IMR-90 (cell line): ENCODE measurements at regions not wholly inside any gene's neighbourhood (a gene's known extent, or its start where the extent isn't known, plus 50 kb on each side); places are given as distances from the start of the nearest gene placed in this dataset.

Source experiments
- ATAC-seq: fragments of 200-7000 bp; cut with Tn5 transposase; 2 replicates; pipeline ENCODE4 v1.9.1; 2020; ENCODE audit warnings: low read depth, mild to moderate bottlenecking, moderate library complexity
- BruUV-seq: library from RNA; stranded (reverse); fragments of 400-500 nt; replicated peaks from 2 replicates; lab custom pipeline; 2021; lab: Mats Ljungman, UMichigan
- CTCF ChIA-PET: fragments of 300-600 bp; formaldehyde crosslinking; extraction: SDS; loops from one replicate; lab custom pipeline; 2021; ENCODE audit warnings: antibody characterized with exemption; lab: Yijun Ruan, JAX
- POLR2A ChIA-PET: fragments of 300-600 bp; sonication (Branson Sonifier 250); formaldehyde crosslinking; loops from one replicate; lab custom pipeline; 2022; ENCODE audit warnings: antibody characterized with exemption; ENCODE audit not compliant: unreplicated experiment; lab: Charles Lee
- DNase-seq: peaks from one replicate; pipeline ENCODE4 v3.0.0; 2013
- H2AFZ ChIP-seq: replicated peaks from 2 replicates; pipeline ENCODE3; 2013; ENCODE audit warnings: low read length, mild to moderate bottlenecking; ENCODE audit not compliant: poor library complexity
- H2AK5ac ChIP-seq: 2 replicates; pipeline ENCODE4 v1.6.1; 2013; ENCODE audit warnings: low read depth, low read length, inconsistent platforms
- H2AK9ac ChIP-seq: replicated peaks from 2 replicates; pipeline ENCODE3; 2013; ENCODE audit warnings: mild to moderate bottlenecking, low read depth, low read length, moderate library complexity; ENCODE audit not compliant: poor library complexity
- H2BK120ac ChIP-seq: 2 replicates; pipeline ENCODE4 v1.6.1; 2013; ENCODE audit warnings: low read depth, low read length, inconsistent platforms
- H2BK15ac ChIP-seq: 3 replicates; pipeline ENCODE4 v1.6.1; 2013; ENCODE audit warnings: low read depth, low read length, inconsistent platforms
- H2BK20ac ChIP-seq: 2 replicates; pipeline ENCODE4 v1.6.1; 2013; ENCODE audit warnings: low read depth, mild to moderate bottlenecking, inconsistent platforms, low read length, moderate library complexity
- H2BK5ac ChIP-seq: 2 replicates; pipeline ENCODE4 v1.6.1; 2013; ENCODE audit warnings: mild to moderate bottlenecking, low read depth, low read length, inconsistent platforms; ENCODE audit not compliant: poor library complexity, severe bottlenecking
- H3K14ac ChIP-seq: replicated peaks from 2 replicates; pipeline ENCODE4 v1.6.1; 2013; ENCODE audit warnings: low read depth, low read length, inconsistent platforms
- H3K18ac ChIP-seq: 2 replicates; pipeline ENCODE4 v1.6.1; 2013; ENCODE audit warnings: low read depth, low read length, control low read depth
- H3K23ac ChIP-seq: 2 replicates; pipeline ENCODE4 v1.6.1; 2013; ENCODE audit warnings: low read depth, low read length, inconsistent platforms
- H3K27ac ChIP-seq: 2 replicates; pipeline ENCODE4 v1.5.1; 2013; ENCODE audit warnings: mild to moderate bottlenecking, control low read depth, low read length; ENCODE audit not compliant: insufficient read depth
- H3K27me3 ChIP-seq: 2 replicates; pipeline ENCODE4 v1.6.1; 2013; ENCODE audit warnings: low read length; ENCODE audit not compliant: control insufficient read depth, insufficient read depth
- H3K36me3 ChIP-seq: 2 replicates; pipeline ENCODE4 v1.6.1; 2013; ENCODE audit warnings: low read length, mixed read lengths; ENCODE audit not compliant: control insufficient read depth, insufficient read depth
- H3K4ac ChIP-seq: 2 replicates; pipeline ENCODE4 v1.6.1; 2013; ENCODE audit warnings: low read depth, low read length, inconsistent platforms
- H3K4me1 ChIP-seq: 2 replicates; pipeline ENCODE4 v1.6.1; 2013; ENCODE audit warnings: low read length, mixed read lengths; ENCODE audit not compliant: control insufficient read depth, insufficient read depth
- H3K4me2 ChIP-seq: 2 replicates; pipeline ENCODE4 v1.6.1; 2013; ENCODE audit warnings: low read depth, mild to moderate bottlenecking, control low read depth, low read length, moderate library complexity
- H3K4me3 ChIP-seq: 2 replicates; pipeline ENCODE4 v1.5.1; 2013; ENCODE audit warnings: low read depth, mild to moderate bottlenecking, control low read depth, low read length, moderate library complexity; ENCODE audit not compliant: insufficient read depth
- H3K56ac ChIP-seq: 2 replicates; pipeline ENCODE4 v1.6.1; 2013; ENCODE audit warnings: low read length, inconsistent platforms; ENCODE audit not compliant: insufficient read depth; ENCODE audit errors: extremely low read depth
- H3K79me1 ChIP-seq, 2 experiments: 2 replicates each; pipeline ENCODE4 v1.6.1; 2013; ENCODE audit warnings: low read length in 2 of 2, inconsistent platforms in 1 of 2, low read depth in 1 of 2
- H3K9ac ChIP-seq: 2 replicates; pipeline ENCODE4 v1.6.1; 2013; ENCODE audit warnings: low read depth, low read length, control low read depth
- H3K9me1 ChIP-seq: 2 replicates; pipeline ENCODE4 v1.6.1; 2013; ENCODE audit warnings: low read length, inconsistent platforms; ENCODE audit not compliant: insufficient read depth
- H3K9me3 ChIP-seq: 2 replicates; pipeline ENCODE4 v1.6.1; 2013; ENCODE audit warnings: low read length; ENCODE audit not compliant: control insufficient read depth, insufficient read depth
- H4K20me1 ChIP-seq: 2 replicates; pipeline ENCODE4 v1.6.1; 2013; ENCODE audit warnings: low read length, inconsistent platforms; ENCODE audit not compliant: insufficient read depth
- H4K5ac ChIP-seq: 2 replicates; pipeline ENCODE4 v1.6.1; 2013; ENCODE audit warnings: mild to moderate bottlenecking, low read depth, low read length, control low read depth
- H4K8ac ChIP-seq, 2 experiments: 2 replicates each; pipeline ENCODE4 v1.6.1; 2013; ENCODE audit warnings: low read depth in 2 of 2, low read length in 2 of 2, control low read depth in 1 of 2, inconsistent platforms in 1 of 2
- H4K91ac ChIP-seq: 2 replicates; pipeline ENCODE4 v1.6.1; 2013; ENCODE audit warnings: low read depth, low read length, inconsistent platforms; ENCODE audit not compliant: insufficient read depth
- CHD1 ChIP-seq: IDR thresholded peaks from 2 replicates; pipeline ENCODE4 v1.6.1; 2012; ENCODE audit warnings: low read depth, low read length, improper control_type of control experiment
- CTCF ChIP-seq: conservative IDR thresholded peaks from 2 replicates; pipeline ENCODE4 v1.5.1; 2012; ENCODE audit warnings: mild to moderate bottlenecking, low read depth, low read length, improper control_type of control experiment
- FOS ChIP-seq: fragments of 150-350 bp; IDR thresholded peaks from 2 replicates; pipeline ENCODE4 v1.6.1; 2016; ENCODE audit warnings: low read depth, low read length
- MAFK ChIP-seq: IDR thresholded peaks from 2 replicates; pipeline ENCODE4 v1.6.1; 2012; ENCODE audit warnings: low read depth, low read length, improper control_type of control experiment
- MAZ ChIP-seq: IDR thresholded peaks from 2 replicates; pipeline ENCODE4 v1.6.1; 2012; ENCODE audit warnings: low read depth, mild to moderate bottlenecking, low read length, improper control_type of control experiment, moderate library complexity, borderline replicate concordance
- MXI1 ChIP-seq: IDR thresholded peaks from 2 replicates; pipeline ENCODE4 v1.6.1; 2012; ENCODE audit warnings: low read depth, mild to moderate bottlenecking, low read length, moderate library complexity, borderline replicate concordance
- POLR2A ChIP-seq: IDR thresholded peaks from 2 replicates; pipeline ENCODE4 v1.6.1; 2012; ENCODE audit warnings: mild to moderate bottlenecking, low read depth, low read length
- RCOR1 ChIP-seq: IDR thresholded peaks from 2 replicates; pipeline ENCODE4 v1.6.1; 2012; ENCODE audit warnings: mild to moderate bottlenecking, low read length, improper control_type of control experiment; ENCODE audit not compliant: insufficient replicate concordance
- SMC3 ChIP-seq: fragments of 150-350 bp; IDR thresholded peaks from 2 replicates; pipeline ENCODE4 v1.6.1; 2016; ENCODE audit warnings: low read depth, mild to moderate bottlenecking, antibody characterized with exemption, low read length, moderate library complexity
- USF2 ChIP-seq: fragments of 150-350 bp; IDR thresholded peaks from 2 replicates; pipeline ENCODE4 v1.6.1; 2017; ENCODE audit warnings: mild to moderate bottlenecking, antibody characterized with exemption, low read length, low read depth
- WGBS, 2 experiments: methylation state at CpG; one replicate each; pipeline versions ENCODE4 v1.1.5 to v1.1.7; 2013; ENCODE audit warnings: missing lambda C conversion rate in 2 of 2; ENCODE audit not compliant: insufficient read length in 1 of 2; ENCODE audit errors: extremely low coverage in 2 of 2; 5-methylcytosine and 5-hydroxymethylcytosine counted together
- dilution Hi-C: fragments of 300-500 bp; cut with HindIII; formaldehyde crosslinking; loops from one replicate; pipeline ENCODE4 v1.14.3; 2018; ENCODE audit warnings: low sequenced_read_pairs; ENCODE audit not compliant: unreplicated experiment
- in situ Hi-C: fragments of 300-500 bp; cut with MboI; formaldehyde crosslinking; loops from 3 replicates; pipeline ENCODE4 v1.14.3; 2019; ENCODE audit warnings: low sequenced_read_pairs, inconsistent platforms, mixed read lengths
- intact Hi-C: fragments of 100-400 bp; cut with micrococcal nuclease; formaldehyde crosslinking; loops from 2 replicates; pipeline ENCODE4 v1.10.0; 2022

- Histone ChIP-seq H2AK5ac (no peak overlapping the region), H3K56ac (no peak overlapping the region), H3K9me1 (no peaks in the 10 kb centered on the region), H3K79me1 (no peaks in the 10 kb centered on the region), H2BK15ac (no peak overlapping the region), H4K20me1 (no peaks in the 10 kb centered on the region), H3K9ac (no peak overlapping the region), H2BK120ac (no peak overlapping the region), H2AK9ac (no peak overlapping the region), H3K9me3 (no peaks in the 10 kb centered on the region), H2AFZ (no peak overlapping the region), H3K27ac (no peak overlapping the region), H4K5ac (no peak overlapping the region), H2BK20ac (no peak overlapping the region), H3K4me3 (no peak overlapping the region), H2BK5ac (no peak overlapping the region), H4K8ac (no peak overlapping the region), H3K14ac (no peak overlapping the region), H3K4me1 (no peaks in the 10 kb centered on the region), H3K4ac (no peak overlapping the region), H4K91ac (no peak overlapping the region), H3K23ac (no peak overlapping the region), H3K4me2 (no peak overlapping the region), H3K18ac (no peak overlapping the region), H3K36me3 (no peaks in the 10 kb centered on the region), H3K27me3 (no peaks in the 10 kb centered on the region)
- in situ Hi-C loops (no loop called here), intact Hi-C loops (no loop called here), dilution Hi-C loops (no loop called here)
- DNase-seq = no peak
- CTCF ChIA-PET = no interaction called here
- BruUV-seq = no TSS peak
- POLR2A ChIA-PET = no interaction called here
- no peak for ATAC-seq
- WGBS, 2 experiments = no CpG with 5 or more reads among the region's 2 CpGs
- TF ChIP-seq MAFK (no peak), MXI1 (no peak), POLR2A (no peak), SMC3 (no peak), USF2 (no peak), FOS (no peak), RCOR1 (no peak), MAZ (no peak), CHD1 (no peak), CTCF (no peak)
These were observed 1152.2 kb upstream of the ADGRL4 start for GRCh38 chr1:80158771-80159170.
